ENCODE measurements at regions not wholly inside any gene's neighbourhood (a gene's known extent, or its start where the extent isn't known, plus 50 kb on each side); places are given as distances from the start of the nearest gene placed in this dataset.

DNA sequence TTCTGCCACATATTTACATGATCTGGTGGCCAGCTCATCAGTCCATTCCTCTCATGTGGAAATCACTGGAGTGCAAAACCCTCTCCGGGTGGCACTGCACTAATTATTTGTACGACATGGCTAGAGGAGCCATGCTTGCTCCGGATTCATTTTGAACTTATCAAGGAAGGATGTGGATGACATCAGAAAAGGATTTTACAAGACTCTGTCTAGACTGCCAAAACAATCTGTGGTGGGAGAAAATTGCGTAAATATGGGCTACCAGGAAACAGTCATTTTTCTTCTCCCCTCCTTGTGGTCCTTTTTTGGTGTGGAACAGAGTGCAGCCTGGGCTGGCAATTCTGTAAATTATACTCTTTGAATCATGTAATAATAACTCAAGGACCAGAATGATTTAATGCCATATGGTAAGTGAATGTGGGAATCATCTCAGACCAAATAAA is 123.4 kb upstream of the IFNE start:
- TF ChIP-seq, protein P1, sequence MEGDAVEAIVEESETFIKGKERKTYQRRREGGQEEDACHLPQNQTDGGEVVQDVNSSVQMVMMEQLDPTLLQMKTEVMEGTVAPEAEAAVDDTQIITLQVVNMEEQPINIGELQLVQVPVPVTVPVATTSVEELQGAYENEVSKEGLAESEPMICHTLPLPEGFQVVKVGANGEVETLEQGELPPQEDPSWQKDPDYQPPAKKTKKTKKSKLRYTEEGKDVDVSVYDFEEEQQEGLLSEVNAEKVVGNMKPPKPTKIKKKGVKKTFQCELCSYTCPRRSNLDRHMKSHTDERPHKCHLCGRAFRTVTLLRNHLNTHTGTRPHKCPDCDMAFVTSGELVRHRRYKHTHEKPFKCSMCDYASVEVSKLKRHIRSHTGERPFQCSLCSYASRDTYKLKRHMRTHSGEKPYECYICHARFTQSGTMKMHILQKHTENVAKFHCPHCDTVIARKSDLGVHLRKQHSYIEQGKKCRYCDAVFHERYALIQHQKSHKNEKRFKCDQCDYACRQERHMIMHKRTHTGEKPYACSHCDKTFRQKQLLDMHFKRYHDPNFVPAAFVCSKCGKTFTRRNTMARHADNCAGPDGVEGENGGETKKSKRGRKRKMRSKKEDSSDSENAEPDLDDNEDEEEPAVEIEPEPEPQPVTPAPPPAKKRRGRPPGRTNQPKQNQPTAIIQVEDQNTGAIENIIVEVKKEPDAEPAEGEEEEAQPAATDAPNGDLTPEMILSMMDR (IDR thresholded peaks at IDR 0.05; ENCODE audit: low read length): no peak
- TF ChIP-seq EZH2phosphoT487 (IDR thresholded peaks at IDR 0.05; ENCODE audit: low read length): no peak

Data from MM.1S (cell line).